Bone marrow (tissue), 2 donors: ENCODE measurements at regions not wholly inside any gene's neighbourhood (a gene's known extent, or its start where the extent isn't known, plus 50 kb on each side); places are given as distances from the start of the nearest gene placed in this dataset.

Experiments used
- DNase-seq, 2 donors: peaks; one replicate each; lab custom pipeline; 2025; lab: John Stamatoyannopoulos, UW

- DNase-seq, result no peak
Observed at GRCh38 chr12:19867970-19868369, 428.7 kb downstream of the AEBP2 start.

- DNase-seq, result no peak
Observed at GRCh38 chr12:19869413-19869812, 430.1 kb downstream of the AEBP2 start.

- DNase-seq, result no peak
Observed at GRCh38 chr12:19872621-19873540, 433.6 kb downstream of the AEBP2 start.

- DNase-seq, result no peak
Observed at GRCh38 chr12:19880076-19880475, 440.8 kb downstream of the AEBP2 start.

GRCh38 chr12:19880721-19881120 is 441.4 kb downstream of the AEBP2 start:
- no peak for DNase-seq

GRCh38 chr12:19882346-19882745 is 443.1 kb downstream of the AEBP2 start:
- no peak for DNase-seq

- DNase-seq, result no peak
Observed at GRCh38 chr12:19884021-19884492, 444.8 kb downstream of the AEBP2 start.

- DNase-seq, result no peak
Observed at GRCh38 chr12:19885093-19885812, 446.0 kb downstream of the AEBP2 start.

GRCh38 chr12:19886065-19886464 is 446.8 kb downstream of the AEBP2 start:
- DNase-seq, result no peak

- no peak for DNase-seq
Observed at GRCh38 chr12:19886639-19887064, 447.4 kb downstream of the AEBP2 start.

- DNase-seq, result no peak
Observed at GRCh38 chr12:19890024-19890423, 450.7 kb downstream of the AEBP2 start.

GRCh38 chr12:19891936-19892591 is 452.8 kb downstream of the AEBP2 start:
- no peak for DNase-seq

- no peak for DNase-seq
Observed at GRCh38 chr12:19893514-19893913, 454.2 kb downstream of the AEBP2 start.

GRCh38 chr12:19894050-19894449 is 454.8 kb downstream of the AEBP2 start:
- DNase-seq, result no peak

- DNase-seq, result no peak
Observed at GRCh38 chr12:19894803-19895202, 455.5 kb downstream of the AEBP2 start.

- DNase-seq, result no peak
Observed at GRCh38 chr12:19895246-19896020, 456.1 kb downstream of the AEBP2 start.

GRCh38 chr12:19896041-19896440 is 456.7 kb downstream of the AEBP2 start:
- no peak for DNase-seq

GRCh38 chr12:19896534-19896933 is 457.2 kb downstream of the AEBP2 start:
- DNase-seq, result no peak

GRCh38 chr12:19897900-19898408 is 458.7 kb downstream of the AEBP2 start:
- DNase-seq, result no peak

GRCh38 chr12:19901841-19902240 is 462.5 kb downstream of the AEBP2 start:
- DNase-seq, result no peak

- no peak for DNase-seq
Observed at GRCh38 chr12:19904819-19905218, 463.5 kb upstream of the PDE3A start.
